NCI-H1417 (cell line): ENCODE measurements at regions not wholly inside any gene's neighbourhood (a gene's known extent, or its start where the extent isn't known, plus 50 kb on each side); places are given as distances from the start of the nearest gene placed in this dataset.

Source experiments
- DNase-seq, 3 experiments: peaks; one replicate each; lab custom pipeline; 2025; lab: John Stamatoyannopoulos, UW

- no peak for DNase-seq
These were observed 70.5 kb downstream of the SERPINA3 start for GRCh38 chr14:94682736-94683135.

GRCh38 chr14:94682061-94682516 lies 69.9 kb downstream of the SERPINA3 start:
- no peak for DNase-seq

GRCh38 chr14:94681300-94682060 lies 69.3 kb downstream of the SERPINA3 start:
- no peak for DNase-seq

- no peak for DNase-seq
These were observed 68.7 kb downstream of the SERPINA3 start for GRCh38 chr14:94680862-94681288.

- no peak for DNase-seq
These were observed 68.0 kb downstream of the SERPINA3 start for GRCh38 chr14:94679937-94680861.

- no peak for DNase-seq
These were observed 67.1 kb downstream of the SERPINA3 start for GRCh38 chr14:94679106-94679810.

- DNase-seq: no peak
These were observed 65.6 kb downstream of the SERPINA3 start for GRCh38 chr14:94677747-94678146.

GRCh38 chr14:94677213-94677612 lies 65.0 kb downstream of the SERPINA3 start:
- DNase-seq: no peak

- no peak for DNase-seq
These were observed 64.4 kb downstream of the SERPINA3 start for GRCh38 chr14:94676495-94677185.

GRCh38 chr14:94675036-94675435 lies 62.8 kb downstream of the SERPINA3 start:
- no peak for DNase-seq

- DNase-seq: no peak
These were observed 61.6 kb downstream of the SERPINA3 start for GRCh38 chr14:94673781-94674231.
